H1 (cell line): ENCODE measurements at regions not wholly inside any gene's neighbourhood (a gene's known extent, or its start where the extent isn't known, plus 50 kb on each side); places are given as distances from the start of the nearest gene placed in this dataset.

ENCODE experiments used
- CEBPB ChIP-seq: IDR thresholded peaks from 2 replicates; pipeline ENCODE4 v1.6.1; 2012; ENCODE audit warnings: low read depth, low read length
- CHD2 ChIP-seq: IDR thresholded peaks from 2 replicates; pipeline ENCODE4 v1.6.1; 2012; ENCODE audit warnings: low read length, improper control_type of control experiment
- CHD7 ChIP-seq: fragments of 300-600 bp; sonication (generic); IDR thresholded peaks from 2 replicates; pipeline ENCODE4 v1.7.1; 2012; ENCODE audit warnings: low read length, moderate library complexity, mild to moderate bottlenecking, inconsistent platforms; ENCODE audit not compliant: insufficient replicate concordance
- FOSL1 ChIP-seq: IDR thresholded peaks from 2 replicates; pipeline ENCODE4 v1.6.1; 2011; ENCODE audit warnings: mild to moderate bottlenecking, low read depth, low read length, moderate library complexity; ENCODE audit not compliant: insufficient read depth
- KDM5A ChIP-seq: fragments of 200-600 bp; IDR thresholded peaks from 2 replicates; pipeline ENCODE4 v1.7.1; 2012; ENCODE audit warnings: mild to moderate bottlenecking, low read length, inconsistent platforms, mixed read lengths
- POU5F1 ChIP-seq: IDR thresholded peaks from 2 replicates; pipeline ENCODE4 v1.6.1; 2011; ENCODE audit warnings: low read depth, mild to moderate bottlenecking, low read length, moderate library complexity
- SRF ChIP-seq: IDR thresholded peaks from 2 replicates; pipeline ENCODE4 v1.6.1; 2011; ENCODE audit warnings: mild to moderate bottlenecking, low read depth, low read length, moderate library complexity
- USF2 ChIP-seq: IDR thresholded peaks from 2 replicates; pipeline ENCODE4 v1.6.1; 2011; ENCODE audit warnings: low read length, improper control_type of control experiment
- ZNF274 ChIP-seq: IDR thresholded peaks from 2 replicates; pipeline ENCODE4 v1.7.0; 2012; ENCODE audit warnings: low read length, borderline replicate concordance; ENCODE audit errors: extremely low read depth

- no peak for TF ChIP-seq CHD7
- no peak for TF ChIP-seq USF2
- TF ChIP-seq KDM5A: no peak
- no peak for TF ChIP-seq FOSL1
- no peak for TF ChIP-seq POU5F1
- no peak for TF ChIP-seq CHD2
- TF ChIP-seq CEBPB: no peak
- TF ChIP-seq SRF: no peak
- no peak for TF ChIP-seq ZNF274
- TF ChIP-seq, all 59 proteins: peak for 0
Measured at GRCh38 chr21:35282944-35283343, 233.8 kb upstream of the RUNX1 start (continued).
